ENCODE measurements at regions not wholly inside any gene's neighbourhood (a gene's known extent, or its start where the extent isn't known, plus 50 kb on each side); places are given as distances from the start of the nearest gene placed in this dataset.

- no peak for DNase-seq (ENCODE audit: low read depth)
Measured at GRCh38 chr20:22920898-22921297, 114.2 kb upstream of the SSTR4 start.

GRCh38 chr20:22921595-22922421, 113.3 kb upstream of the SSTR4 start:
- DNase-seq (ENCODE audit: low read depth): no peak

- no peak for DNase-seq (ENCODE audit: low read depth)
Measured at GRCh38 chr20:22922987-22923386, 112.1 kb upstream of the SSTR4 start.

- no peak for DNase-seq (ENCODE audit: low read depth)
Measured at GRCh38 chr20:22924046-22924737, 110.9 kb upstream of the SSTR4 start.

- no peak for DNase-seq (ENCODE audit: low read depth)
Measured at GRCh38 chr20:22924949-22925612, 110.0 kb upstream of the SSTR4 start.

GRCh38 chr20:22925613-22925983, 109.5 kb upstream of the SSTR4 start:
- DNase-seq (ENCODE audit: low read depth): no peak

GRCh38 chr20:22927537-22927936, 107.6 kb upstream of the SSTR4 start:
- DNase-seq (ENCODE audit: low read depth): no peak

- no peak for DNase-seq (ENCODE audit: low read depth)
Measured at GRCh38 chr20:22928679-22929078, 106.4 kb upstream of the SSTR4 start.

GRCh38 chr20:22929661-22930060, 105.5 kb upstream of the SSTR4 start:
- DNase-seq (ENCODE audit: low read depth): no peak

GRCh38 chr20:22931653-22932608, 103.2 kb upstream of the SSTR4 start:
- DNase-seq (ENCODE audit: low read depth): no peak

GRCh38 chr20:22939181-22939580, 95.9 kb upstream of the SSTR4 start:
- no peak for DNase-seq (ENCODE audit: low read depth)

GRCh38 chr20:22940350-22940749, 94.8 kb upstream of the SSTR4 start:
- DNase-seq (ENCODE audit: low read depth): no peak

- DNase-seq (ENCODE audit: low read depth): no peak
Measured at GRCh38 chr20:22941550-22941949, 93.6 kb upstream of the SSTR4 start.

- no peak for DNase-seq (ENCODE audit: low read depth)
Measured at GRCh38 chr20:22942742-22943141, 92.4 kb upstream of the SSTR4 start.

GRCh38 chr20:22944062-22944461, 91.0 kb upstream of the SSTR4 start:
- DNase-seq (ENCODE audit: low read depth): no peak

GRCh38 chr20:22944936-22945335, 90.2 kb upstream of the SSTR4 start:
- DNase-seq (ENCODE audit: low read depth): no peak

- no peak for DNase-seq (ENCODE audit: low read depth)
Measured at GRCh38 chr20:22946596-22946995, 88.5 kb upstream of the SSTR4 start.

- DNase-seq (ENCODE audit: low read depth): no peak
Measured at GRCh38 chr20:22949331-22950109, 85.6 kb upstream of the SSTR4 start.

- DNase-seq (ENCODE audit: low read depth): no peak
Measured at GRCh38 chr20:22951966-22952365, 83.1 kb upstream of the SSTR4 start.

GRCh38 chr20:22954661-22955060, 80.5 kb upstream of the SSTR4 start:
- DNase-seq (ENCODE audit: low read depth): no peak

- no peak for DNase-seq (ENCODE audit: low read depth)
Measured at GRCh38 chr20:22958390-22958789, 76.7 kb upstream of the SSTR4 start.

Data from stimulated activated CD8-positive, alpha-beta memory T cell treated with anti-CD3 and anti-CD28 coated beads, Interleukin-15, amount 100 ng/mL, for 24 hours (primary cell).